HAP-1 (cell line): ENCODE measurements at regions not wholly inside any gene's neighbourhood (a gene's known extent, or its start where the extent isn't known, plus 50 kb on each side); places are given as distances from the start of the nearest gene placed in this dataset.

Source experiments
- DNase-seq, 2 experiments: peaks; one replicate each; pipeline ENCODE4 v3.0.0-alpha.2; 2016 to 2020; ENCODE audit warnings: low spot score in 2 of 2
- H3K27me3 ChIP-seq: fragments of 250-450 bp; sonication (Bioruptor Pico); 2 replicates; pipeline ENCODE4 v1.5.1; 2020; ENCODE audit warnings: low read depth, mild to moderate bottlenecking, moderate library complexity
- H3K36me3 ChIP-seq: fragments of 250-450 bp; sonication (Bioruptor Pico); replicated peaks from 2 replicates; pipeline ENCODE4 v1.5.1; 2020; ENCODE audit warnings: mild to moderate bottlenecking
- H3K4me1 ChIP-seq: fragments of 250-450 bp; sonication (Bioruptor Pico); 2 replicates; pipeline ENCODE4 v1.5.1; 2020; ENCODE audit warnings: mild to moderate bottlenecking
- H3K4me3 ChIP-seq: fragments of 250-450 bp; sonication (Bioruptor Pico); 2 replicates; pipeline ENCODE4 v1.5.1; 2020; ENCODE audit warnings: mild to moderate bottlenecking, moderate library complexity
- H3K9me3 ChIP-seq: fragments of 250-450 bp; sonication (Bioruptor Pico); 2 replicates; pipeline ENCODE4 v1.5.1; 2020; ENCODE audit warnings: mild to moderate bottlenecking, moderate library complexity
- in situ Hi-C: fragments of 300-500 bp; cut with MboI; formaldehyde crosslinking; loops from 3 replicates; pipeline ENCODE4 v1.14.3; 2020; ENCODE audit warnings: low sequenced_read_pairs, inconsistent platforms, mixed read lengths

DNA sequence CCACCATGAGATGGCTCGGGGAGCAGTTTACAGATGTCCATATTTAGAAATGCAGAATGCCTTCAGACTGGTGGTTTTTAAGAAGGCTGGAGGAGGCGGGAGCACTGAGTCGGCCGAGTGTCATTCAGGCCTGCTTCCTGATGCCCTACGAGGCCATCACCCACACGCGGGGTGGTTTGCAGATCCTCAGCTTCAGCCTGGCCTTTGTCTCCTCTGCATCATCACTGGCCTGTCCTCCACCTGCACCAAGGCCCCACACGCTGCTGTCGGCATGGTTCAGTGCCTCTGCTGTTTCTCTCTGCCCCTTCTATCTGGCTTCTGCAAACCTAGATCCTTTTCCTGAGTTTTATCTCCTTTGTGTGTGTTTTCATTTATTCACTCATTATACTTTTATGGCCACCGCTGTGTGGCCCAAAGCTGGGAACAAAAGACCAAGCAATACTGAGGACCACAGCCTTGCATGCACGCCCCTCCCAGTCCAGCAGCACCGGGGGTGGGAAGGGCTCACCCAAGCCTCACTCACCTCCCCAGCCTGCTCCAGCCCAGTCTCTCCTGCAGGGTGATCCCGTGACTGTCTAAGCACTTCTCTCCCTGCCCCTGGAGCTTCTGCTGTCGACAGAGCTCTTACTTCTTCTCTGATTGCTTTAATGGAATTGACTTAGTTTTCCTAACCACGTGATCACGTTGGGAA is 240.8 kb downstream of the TEX29 start:
- H3K36me3 ChIP-seq, result no peaks in the 10 kb centered on the region
- H3K4me1 ChIP-seq, result no peaks in the 10 kb centered on the region
- in situ Hi-C loops, result no loop called here
- H3K4me3 ChIP-seq, result no peak overlapping the region
- H3K9me3 ChIP-seq, result no peaks in the 10 kb centered on the region
- DNase-seq, result no peak
- H3K27me3 ChIP-seq, result no peaks in the 10 kb centered on the region

GRCh38 chr13:111562716-111563115 is 242.3 kb downstream of the TEX29 start:
- H3K4me3 ChIP-seq, result no peak overlapping the region
- H3K9me3 ChIP-seq, result no peaks in the 10 kb centered on the region
- H3K36me3 ChIP-seq, result no peaks in the 10 kb centered on the region
- H3K4me1 ChIP-seq, result no peaks in the 10 kb centered on the region
- H3K27me3 ChIP-seq, result no peaks in the 10 kb centered on the region
- in situ Hi-C loops, result no loop called here
- DNase-seq, result no peak

DNA sequence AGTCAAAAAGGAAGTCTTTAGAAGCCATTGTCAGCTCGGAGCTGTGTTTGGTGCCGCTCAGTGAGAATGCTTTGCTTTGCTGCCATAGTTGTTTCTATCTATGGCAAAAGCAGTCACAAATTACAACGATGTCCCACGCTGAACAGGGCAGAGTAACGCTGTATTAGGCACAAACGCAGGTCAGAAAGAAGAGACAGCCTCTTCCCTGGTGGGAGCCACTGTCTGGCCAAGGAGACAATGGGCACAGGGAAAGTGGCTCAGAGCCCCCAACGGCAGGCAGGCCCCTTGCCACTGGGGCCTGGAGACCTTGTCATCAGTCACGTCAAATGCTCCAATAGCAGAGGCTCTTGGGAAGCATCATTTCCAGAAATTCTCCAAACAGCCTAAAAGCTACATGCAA is 244.2 kb downstream of the TEX29 start:
- in situ Hi-C loops, result no loop called here
- H3K4me1 ChIP-seq, result no peaks in the 10 kb centered on the region
- no peaks in the 10 kb centered on the region for H3K27me3 ChIP-seq

DNA sequence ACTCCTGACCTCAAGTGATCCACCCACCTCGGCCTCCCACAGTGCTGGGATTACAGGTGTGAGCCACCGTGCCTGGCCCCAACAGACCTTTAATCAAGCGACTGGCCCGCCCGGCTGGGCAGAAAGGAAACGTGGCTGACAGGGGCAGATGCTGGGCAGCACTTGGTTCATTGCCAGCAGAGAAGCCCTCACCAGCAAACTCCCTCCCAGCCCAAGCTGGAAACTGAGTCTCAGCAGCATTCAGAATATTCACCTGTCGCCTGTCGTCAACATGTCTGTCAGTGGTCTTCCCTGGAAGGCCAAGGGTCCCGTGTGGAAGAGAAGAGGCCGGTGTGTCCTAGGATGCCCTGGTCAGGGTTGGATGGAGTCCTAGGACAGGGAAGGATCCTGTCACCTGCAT is 245.0 kb downstream of the TEX29 start:
- DNase-seq, result no peak
- Histone ChIP-seq H3K4me1 (no peaks in the 10 kb centered on the region), H3K27me3 (no peaks in the 10 kb centered on the region), H3K4me3 (no peak overlapping the region), H3K9me3 (no peaks in the 10 kb centered on the region), H3K36me3 (no peaks in the 10 kb centered on the region)
- in situ Hi-C loops, result no loop called here

More for the DNA sequence above, 244.2 kb downstream of the TEX29 start:
- Histone ChIP-seq H3K9me3 (no peaks in the 10 kb centered on the region), H3K36me3 (no peaks in the 10 kb centered on the region), H3K4me3 (no peak overlapping the region)
- no peak for DNase-seq

GRCh38 chr13:111566567-111566966 is 246.1 kb downstream of the TEX29 start:
- Histone ChIP-seq H3K27me3 (no peaks in the 10 kb centered on the region), H3K4me3 (no peak overlapping the region), H3K9me3 (no peaks in the 10 kb centered on the region), H3K36me3 (no peaks in the 10 kb centered on the region), H3K4me1 (no peaks in the 10 kb centered on the region)
- no peak for DNase-seq
- in situ Hi-C loops, result no loop called here

DNA sequence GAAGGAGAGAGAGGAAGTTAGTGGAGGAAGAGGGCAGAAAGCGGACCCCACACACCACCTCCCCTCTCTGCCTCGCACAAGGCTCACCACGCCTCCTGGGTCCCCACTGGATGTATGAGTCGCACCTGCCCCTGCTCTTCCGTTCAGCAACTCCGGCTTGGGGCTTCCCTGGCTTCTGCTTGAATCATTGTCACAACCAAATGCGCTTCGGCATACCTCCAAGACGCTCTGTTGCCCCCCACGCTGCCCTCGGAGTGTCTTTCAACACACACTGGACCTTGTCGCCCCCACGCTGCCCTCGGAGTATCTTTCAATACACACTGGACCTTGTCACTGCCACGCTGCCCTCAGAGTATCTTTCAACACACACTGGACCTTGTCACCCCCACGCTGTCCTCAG is 247.2 kb downstream of the TEX29 start:
- in situ Hi-C loops, result no loop called here
- Histone ChIP-seq H3K4me1 (no peaks in the 10 kb centered on the region), H3K9me3 (no peaks in the 10 kb centered on the region), H3K4me3 (no peak overlapping the region), H3K36me3 (no peaks in the 10 kb centered on the region), H3K27me3 (no peaks in the 10 kb centered on the region)
- no peak for DNase-seq

DNA sequence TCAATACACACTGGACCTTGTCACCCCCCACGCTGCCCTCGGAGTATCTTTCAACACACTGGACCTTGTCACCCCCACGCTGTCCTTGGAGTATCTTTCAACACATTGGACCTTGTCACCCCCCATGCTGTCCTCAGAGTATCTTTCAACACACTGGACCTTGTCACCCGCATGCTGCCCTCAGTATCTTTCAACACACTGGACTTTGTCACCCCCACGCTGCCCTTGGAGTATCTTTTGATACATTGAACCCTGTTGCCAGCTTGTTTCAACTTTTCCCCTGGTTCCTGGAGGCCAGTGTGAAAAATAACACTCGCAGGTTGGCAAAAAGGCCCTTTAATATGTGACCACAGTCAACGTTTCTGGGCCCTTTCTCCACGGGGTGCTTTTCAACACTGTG is 247.8 kb downstream of the TEX29 start:
- in situ Hi-C loops, result no loop called here

DNA sequence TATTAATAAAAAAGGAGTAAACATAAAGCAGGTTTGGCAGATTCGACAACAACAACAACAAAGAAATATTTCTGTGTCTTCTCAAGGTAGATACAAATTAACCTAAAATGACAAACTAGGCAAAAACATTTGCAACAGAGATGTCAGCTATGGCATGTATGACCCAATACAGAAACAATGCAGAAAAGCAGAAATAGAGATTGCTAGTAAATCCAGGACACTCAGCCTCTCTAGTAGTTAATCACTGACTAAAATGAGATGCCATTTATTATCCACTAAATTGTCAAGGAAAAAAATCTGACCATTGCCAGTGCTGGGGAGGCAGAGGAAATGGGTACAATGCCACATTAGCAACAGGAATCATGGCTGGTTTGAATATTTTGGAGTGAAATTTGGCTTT is 250.5 kb downstream of the TEX29 start:
- H3K4me1 ChIP-seq, result no peaks in the 10 kb centered on the region
- H3K9me3 ChIP-seq, result no peaks in the 10 kb centered on the region
- no peak overlapping the region for H3K4me3 ChIP-seq
- DNase-seq, result no peak
- H3K36me3 ChIP-seq, result no peaks in the 10 kb centered on the region
- in situ Hi-C loops, result no loop called here
- H3K27me3 ChIP-seq, result no peaks in the 10 kb centered on the region

More for the DNA sequence above, 247.8 kb downstream of the TEX29 start:
- H3K36me3 ChIP-seq, result no peaks in the 10 kb centered on the region
- H3K4me1 ChIP-seq, result no peaks in the 10 kb centered on the region
- H3K4me3 ChIP-seq, result no peak overlapping the region
- no peak for DNase-seq
- no peaks in the 10 kb centered on the region for H3K9me3 ChIP-seq
- no peaks in the 10 kb centered on the region for H3K27me3 ChIP-seq

DNA sequence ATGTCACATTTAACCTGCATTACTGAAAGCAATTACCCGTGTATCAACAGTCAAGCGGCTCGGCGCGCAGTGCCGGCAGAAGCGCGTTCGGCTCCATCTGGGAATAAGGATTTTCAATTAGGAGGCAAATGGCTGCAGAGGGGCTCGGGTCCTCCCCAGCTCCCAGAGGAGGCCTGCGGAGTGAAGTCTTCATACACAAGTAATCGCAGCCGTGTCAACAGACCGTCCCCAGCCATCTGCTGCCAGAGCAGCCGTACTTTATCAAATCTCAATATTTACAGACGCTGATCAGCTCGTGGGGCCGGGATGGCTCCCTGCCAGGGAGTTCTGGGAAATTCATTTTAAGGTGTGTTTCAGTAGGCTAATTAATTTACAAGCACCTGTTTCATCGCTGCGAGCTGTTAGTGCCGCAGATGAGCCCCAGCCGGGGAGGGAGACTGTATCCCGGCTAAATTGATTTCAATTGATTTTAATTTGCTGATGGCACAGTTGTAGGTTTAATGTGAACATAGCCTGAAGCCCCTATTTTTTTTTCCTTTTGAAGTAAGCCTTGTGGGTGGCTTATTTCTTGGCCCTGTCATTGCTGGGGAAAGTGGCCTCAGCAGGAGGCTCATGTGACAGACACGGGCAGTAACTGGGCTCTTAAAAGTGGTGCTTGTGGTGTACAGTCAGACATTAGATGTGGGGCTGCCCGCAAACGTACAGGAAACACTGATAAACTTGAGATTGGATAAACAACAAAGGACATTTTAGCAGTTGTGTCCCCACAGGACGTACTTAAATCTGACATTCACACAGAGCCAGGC is 252.7 kb downstream of the TEX29 start:
- H3K27me3 ChIP-seq, result no peaks in the 10 kb centered on the region
- no peak for DNase-seq

GRCh38 chr13:111573801-111574200 is 253.4 kb downstream of the TEX29 start:
- H3K9me3 ChIP-seq, result no peaks in the 10 kb centered on the region
- H3K27me3 ChIP-seq, result no peaks in the 10 kb centered on the region
- in situ Hi-C loops, result no loop called here
- H3K4me1 ChIP-seq, result no peaks in the 10 kb centered on the region
- H3K4me3 ChIP-seq, result no peak overlapping the region
- H3K36me3 ChIP-seq, result no peaks in the 10 kb centered on the region
- no peak for DNase-seq

More for the DNA sequence above, 252.7 kb downstream of the TEX29 start:
- in situ Hi-C loops, result no loop called here
- Histone ChIP-seq H3K36me3 (no peaks in the 10 kb centered on the region), H3K4me3 (no peak overlapping the region), H3K4me1 (no peaks in the 10 kb centered on the region), H3K9me3 (no peaks in the 10 kb centered on the region)

DNA sequence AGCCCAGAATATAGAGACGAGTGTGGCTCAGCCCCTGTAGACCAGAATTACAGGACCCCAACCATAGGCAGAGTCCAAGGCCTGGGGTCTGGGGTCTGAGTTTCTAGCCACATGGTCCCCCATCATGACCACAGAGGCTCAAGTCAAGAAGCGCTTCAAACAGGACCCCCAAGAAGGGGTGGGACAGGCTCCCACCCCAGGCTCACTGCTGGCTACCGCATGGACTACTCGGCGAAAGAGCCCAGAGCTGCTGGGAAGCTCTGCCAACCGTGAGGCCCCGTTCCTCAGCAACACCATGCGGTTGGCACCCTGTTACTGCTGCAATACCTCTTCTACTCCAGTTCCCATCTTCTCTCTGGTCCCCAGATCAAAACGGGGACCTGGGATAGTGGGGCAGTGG is 254.8 kb downstream of the TEX29 start:
- no peaks in the 10 kb centered on the region for H3K4me1 ChIP-seq
- in situ Hi-C loops, result no loop called here
- H3K4me3 ChIP-seq, result no peak overlapping the region
- H3K27me3 ChIP-seq, result no peaks in the 10 kb centered on the region
- no peak for DNase-seq
- no peaks in the 10 kb centered on the region for H3K36me3 ChIP-seq
- H3K9me3 ChIP-seq, result no peaks in the 10 kb centered on the region

DNA sequence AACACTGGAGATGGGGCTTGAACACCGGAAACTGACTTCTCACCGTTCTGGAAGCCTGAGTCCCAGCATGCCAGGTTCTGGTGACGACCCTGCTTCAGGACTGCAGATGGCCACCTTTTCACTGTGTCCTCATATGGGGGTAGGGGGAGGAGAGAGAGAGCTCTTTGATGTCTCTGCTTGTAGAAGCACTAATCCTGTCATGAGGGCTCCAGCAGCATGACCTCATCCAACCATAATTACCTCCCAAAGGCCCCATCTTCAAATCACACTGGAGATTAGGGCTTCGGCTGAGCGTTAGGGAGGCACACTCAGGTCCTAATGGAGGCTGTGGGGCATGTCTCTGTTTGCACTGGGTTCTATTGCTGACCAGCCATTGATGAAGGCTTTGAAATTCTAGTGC is 255.3 kb downstream of the TEX29 start:
- DNase-seq, result no peak
- in situ Hi-C loops, result no loop called here
- Histone ChIP-seq H3K9me3 (no peaks in the 10 kb centered on the region), H3K4me3 (no peak overlapping the region), H3K4me1 (no peaks in the 10 kb centered on the region), H3K27me3 (no peaks in the 10 kb centered on the region), H3K36me3 (no peaks in the 10 kb centered on the region)

- in situ Hi-C loops, result no loop called here
- no peaks in the 10 kb centered on the region for H3K4me1 ChIP-seq
- DNase-seq, result no peak
These were observed 256.9 kb downstream of the TEX29 start for GRCh38 chr13:111577208-111577828.

DNA sequence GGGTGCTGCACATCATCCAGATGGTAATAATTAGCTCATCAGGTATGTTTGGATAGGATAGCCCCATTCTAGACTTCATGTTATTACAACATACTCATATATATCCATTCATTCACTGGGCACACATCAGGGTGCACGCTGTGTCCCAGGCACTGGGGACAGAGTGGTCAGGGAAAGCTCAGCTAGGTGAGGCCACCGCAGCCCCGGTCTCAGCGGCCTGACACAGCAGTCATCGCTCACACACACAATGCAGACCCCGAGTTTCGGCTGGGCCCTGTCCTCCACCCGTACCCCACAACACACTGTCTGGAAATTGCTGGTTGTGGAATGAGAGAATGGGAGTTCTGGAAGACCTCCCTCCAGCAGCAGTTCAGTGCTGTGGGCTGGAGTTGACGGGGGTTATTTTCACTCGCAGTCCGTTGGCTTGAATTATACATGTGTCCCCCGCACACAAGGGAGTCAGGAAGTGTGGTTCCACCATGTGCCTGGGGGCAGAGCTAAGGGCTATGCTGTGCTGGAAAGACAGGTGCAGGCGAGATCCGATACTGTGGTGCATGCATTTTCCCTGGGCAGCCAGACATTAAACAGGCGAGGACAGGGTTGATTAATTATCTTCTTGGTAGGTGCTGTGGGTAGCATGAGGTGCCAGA is 257.6 kb downstream of the TEX29 start:
- in situ Hi-C loops, result no loop called here
- Histone ChIP-seq H3K27me3 (no peaks in the 10 kb centered on the region), H3K36me3 (no peaks in the 10 kb centered on the region), H3K4me1 (no peaks in the 10 kb centered on the region), H3K4me3 (no peak overlapping the region), H3K9me3 (no peaks in the 10 kb centered on the region)
- DNase-seq, result no peak

More at GRCh38 chr13:111577208-111577828, 256.9 kb downstream of the TEX29 start:
- no peaks in the 10 kb centered on the region for H3K27me3 ChIP-seq
- no peaks in the 10 kb centered on the region for H3K9me3 ChIP-seq
- no peak overlapping the region for H3K4me3 ChIP-seq
- H3K36me3 ChIP-seq, result no peaks in the 10 kb centered on the region
